Esophagus squamous epithelium (tissue), 4 donors: ENCODE measurements at regions not wholly inside any gene's neighbourhood (a gene's known extent, or its start where the extent isn't known, plus 50 kb on each side); places are given as distances from the start of the nearest gene placed in this dataset.

Source experiments
- CTCF ChIP-seq, 6 experiments: fragments of 450-650 bp in 4 of 6; fragments of 200-600 bp in 2 of 6; sonication (generic) in 2 of 6; IDR thresholded peaks; one replicate each; pipeline ENCODE4 v1.5.1; 2016 to 2019; ENCODE audit warnings: antibody characterized with exemption in 6 of 6, mild to moderate bottlenecking in 4 of 6, moderate library complexity in 4 of 6
- POLR2A ChIP-seq, 4 donors: fragments of 450-650 bp; IDR thresholded peaks; one replicate each; pipeline ENCODE4 v1.6.1; 2017; ENCODE audit warnings: antibody characterized with exemption in 4 of 4, mild to moderate bottlenecking in 4 of 4, moderate library complexity in 3 of 4

GRCh38 chr10:76719006-76719405, 918.6 kb downstream of the KCNMA1 start:
- no peak for TF ChIP-seq CTCF (IDR thresholded peaks at IDR 0.05)
- TF ChIP-seq POLR2A (IDR thresholded peaks at IDR 0.05) = no peak
